Mesenchymal stem cell (in vitro differentiated cells and primary cell): ENCODE measurements at regions not wholly inside any gene's neighbourhood (a gene's known extent, or its start where the extent isn't known, plus 50 kb on each side); places are given as distances from the start of the nearest gene placed in this dataset.

ENCODE experiments used
- DNase-seq: peaks from one replicate; pipeline ENCODE4 v3.0.0-alpha.2; 2013
- H2AFZ ChIP-seq: one replicate; pipeline ENCODE4 v1.6.1; 2013; ENCODE audit warnings: low read depth, mild to moderate bottlenecking, control low read depth, inconsistent platforms, low read length, moderate library complexity
- H2AK5ac ChIP-seq: 2 replicates; pipeline ENCODE4 v1.6.1; 2013; ENCODE audit warnings: low read length, moderate library complexity, mild to moderate bottlenecking, inconsistent platforms; ENCODE audit not compliant: severe bottlenecking
- H2BK120ac ChIP-seq: one replicate; pipeline ENCODE4 v1.6.1; 2013; ENCODE audit warnings: low read depth, mild to moderate bottlenecking, inconsistent platforms, low read length, moderate library complexity
- H2BK12ac ChIP-seq, 2 experiments: one replicate each; pipeline ENCODE4 v1.6.1; 2013; ENCODE audit warnings: inconsistent platforms in 2 of 2, low read length in 2 of 2, mild to moderate bottlenecking in 2 of 2, moderate library complexity in 2 of 2, control low read depth in 1 of 2
- H2BK15ac ChIP-seq: one replicate; pipeline ENCODE4 v1.6.1; 2013; ENCODE audit warnings: mild to moderate bottlenecking, low read depth, inconsistent platforms; ENCODE audit not compliant: poor library complexity, severe bottlenecking
- H2BK5ac ChIP-seq: 2 replicates; pipeline ENCODE4 v1.6.1; 2013; ENCODE audit warnings: low read depth, mild to moderate bottlenecking, low read length, control low read depth, inconsistent platforms; ENCODE audit not compliant: poor library complexity, severe bottlenecking
- H3K14ac ChIP-seq, 2 experiments: one replicate each; pipeline ENCODE4 v1.6.1; 2013; ENCODE audit warnings: inconsistent platforms in 2 of 2, low read length in 2 of 2, control low read depth in 1 of 2, mild to moderate bottlenecking in 1 of 2, moderate library complexity in 1 of 2
- H3K18ac ChIP-seq, 2 experiments: one replicate each; pipeline ENCODE4 v1.6.1; 2013; ENCODE audit warnings: inconsistent platforms in 2 of 2, low read length in 2 of 2, control low read depth in 1 of 2, low read depth in 1 of 2, mild to moderate bottlenecking in 1 of 2
- H3K23ac ChIP-seq, 2 experiments: one replicate each; pipeline ENCODE4 v1.6.1; 2013; ENCODE audit warnings: inconsistent platforms in 2 of 2, low read length in 2 of 2, mild to moderate bottlenecking in 2 of 2, moderate library complexity in 2 of 2, control low read depth in 1 of 2
- H3K27ac ChIP-seq: 2 replicates; pipeline ENCODE4 v1.5.1; 2013; ENCODE audit warnings: mild to moderate bottlenecking, moderate library complexity, low read length, control low read depth, inconsistent platforms; ENCODE audit not compliant: poor library complexity, severe bottlenecking
- H3K27me3 ChIP-seq, 2 experiments: 2 replicates each; pipeline versions ENCODE4 v1.6.1 to v1.7.0; 2013; ENCODE audit warnings: low read length in 2 of 2, mild to moderate bottlenecking in 2 of 2, moderate library complexity in 2 of 2, control low read depth in 1 of 2, inconsistent platforms in 1 of 2; ENCODE audit not compliant: control insufficient read depth in 1 of 2, insufficient read depth in 1 of 2
- H3K36me3 ChIP-seq, 2 experiments: 2 replicates each; pipeline versions ENCODE4 v1.6.1 to v1.7.0; 2013; ENCODE audit warnings: low read length in 2 of 2, control low read depth in 1 of 2, inconsistent platforms in 1 of 2, low read depth in 1 of 2, mild to moderate bottlenecking in 1 of 2; ENCODE audit not compliant: insufficient read depth in 2 of 2, control insufficient read depth in 1 of 2
- H3K4ac ChIP-seq, 2 experiments: one replicate each; pipeline ENCODE4 v1.6.1; 2013; ENCODE audit warnings: inconsistent platforms in 2 of 2, low read length in 2 of 2, mild to moderate bottlenecking in 2 of 2, moderate library complexity in 2 of 2, control low read depth in 1 of 2, low read depth in 1 of 2
- H3K4me1 ChIP-seq: 2 replicates; pipeline ENCODE4 v1.6.1; 2013; ENCODE audit warnings: low read depth, low read length, control low read depth; ENCODE audit not compliant: control insufficient read depth, insufficient read depth
- H3K4me2 ChIP-seq: 2 replicates; pipeline ENCODE4 v1.6.1; 2013; ENCODE audit warnings: low read length, mild to moderate bottlenecking, inconsistent platforms; ENCODE audit not compliant: poor library complexity, severe bottlenecking
- H3K4me3 ChIP-seq, 2 experiments: 2 replicates each; pipeline versions ENCODE4 v1.5.1 to v1.7.0; 2013; ENCODE audit warnings: low read length in 2 of 2, mild to moderate bottlenecking in 2 of 2, control low read depth in 1 of 2, low read depth in 1 of 2; ENCODE audit not compliant: insufficient read depth in 1 of 2
- H3K79me1 ChIP-seq: replicated peaks from 2 replicates; pipeline ENCODE4 v1.6.1; 2013; ENCODE audit warnings: mild to moderate bottlenecking, control low read depth, low read length, inconsistent platforms; ENCODE audit not compliant: poor library complexity, severe bottlenecking
- H3K9ac ChIP-seq: 2 replicates; pipeline ENCODE4 v1.7.0; 2013; ENCODE audit warnings: mild to moderate bottlenecking, low read length, moderate library complexity
- H3K9me3 ChIP-seq: 2 replicates; pipeline ENCODE4 v1.7.0; 2013; ENCODE audit warnings: mild to moderate bottlenecking, low read length; ENCODE audit not compliant: control insufficient read depth
- H4K8ac ChIP-seq: one replicate; pipeline ENCODE4 v1.6.1; 2013; ENCODE audit warnings: inconsistent platforms, mild to moderate bottlenecking, low read length, moderate library complexity
- H4K91ac ChIP-seq: one replicate; pipeline ENCODE4 v1.6.1; 2013; ENCODE audit warnings: mild to moderate bottlenecking, low read length, inconsistent platforms
- WGBS: methylation state at CpG from one replicate; pipeline ENCODE4 v1.1.7; 2013; ENCODE audit warnings: mixed read lengths; 5-methylcytosine and 5-hydroxymethylcytosine counted together

DNA sequence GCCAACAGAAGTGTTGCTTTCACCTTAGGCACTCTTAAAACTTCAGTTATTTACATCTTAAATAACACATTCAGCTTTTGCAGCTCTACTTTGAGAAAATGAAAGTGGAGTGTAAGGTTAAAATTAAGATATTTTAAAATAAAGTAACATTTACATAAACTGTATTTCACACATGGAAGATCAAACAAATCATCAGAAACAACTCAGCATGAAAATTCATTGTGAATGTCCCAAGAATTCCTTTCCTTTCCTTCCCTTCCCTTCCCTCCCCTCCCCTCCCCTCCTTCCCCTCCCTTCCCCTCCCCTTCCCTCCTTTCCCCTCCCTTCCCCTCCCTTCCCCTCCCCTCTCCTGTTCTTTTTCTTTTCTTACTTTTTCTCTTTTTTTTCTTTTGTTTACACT, 238.0 kb upstream of the DOK6 start:
- Histone ChIP-seq H2BK15ac (no peak overlapping the region), H3K4me2 (no peak overlapping the region), H2BK12ac (no peak overlapping the region), H3K23ac (no peak overlapping the region), H2AK5ac (no peak overlapping the region), H3K4me1 (peaks cover 3% of the 10 kb centered on the region), H3K18ac (no peak overlapping the region), H3K9ac (no peak overlapping the region), H3K4ac (no peak overlapping the region), H3K27ac (no peak overlapping the region), H2BK5ac (no peak overlapping the region), H3K9me3 (no peaks in the 10 kb centered on the region), H3K79me1 (no peaks in the 10 kb centered on the region), H3K4me3 (no peak overlapping the region), H4K8ac (no peak overlapping the region), H3K14ac (no peak overlapping the region), H2AFZ (no peak overlapping the region), H4K91ac (no peak overlapping the region), H3K36me3 (no peaks in the 10 kb centered on the region), H3K27me3 (no peaks in the 10 kb centered on the region), H2BK120ac (no peak overlapping the region)
- DNase-seq = no peak

- H2AFZ ChIP-seq = no peak overlapping the region
- H3K18ac ChIP-seq = no peak overlapping the region
- no peaks in the 10 kb centered on the region for H3K9me3 ChIP-seq
- H3K4me3 ChIP-seq = no peak overlapping the region
- H2BK5ac ChIP-seq = no peak overlapping the region
- DNase-seq = no peak
- H3K14ac ChIP-seq = no peak overlapping the region
- H2BK15ac ChIP-seq = no peak overlapping the region
- no peaks in the 10 kb centered on the region for H3K79me1 ChIP-seq
- H2BK120ac ChIP-seq = no peak overlapping the region
- H3K9ac ChIP-seq = no peak overlapping the region
- H4K8ac ChIP-seq = no peak overlapping the region
- no peak overlapping the region for H3K4me2 ChIP-seq
- H3K27ac ChIP-seq = no peak overlapping the region
- H2AK5ac ChIP-seq = no peak overlapping the region
- H3K4me1 ChIP-seq = no peaks in the 10 kb centered on the region
- no peak overlapping the region for H2BK12ac ChIP-seq
- no peak overlapping the region for H4K91ac ChIP-seq
- no peaks in the 10 kb centered on the region for H3K36me3 ChIP-seq
- no peaks in the 10 kb centered on the region for H3K27me3 ChIP-seq
- H3K23ac ChIP-seq = no peak overlapping the region
- no peak overlapping the region for H3K4ac ChIP-seq
- 91% methylated on average over 2 of the region's 2 CpGs for whole genome bisulfite sequencing
Measured at GRCh38 chr18:69172046-69172445, 228.6 kb upstream of the DOK6 start.

GRCh38 chr18:69175681-69176080, 225.0 kb upstream of the DOK6 start:
- Histone ChIP-seq H3K9ac (no peak overlapping the region), H3K4me1 (no peaks in the 10 kb centered on the region), H2BK120ac (no peak overlapping the region), H4K91ac (no peak overlapping the region), H3K36me3 (no peaks in the 10 kb centered on the region), H2BK5ac (no peak overlapping the region), H2BK12ac (no peak overlapping the region), H3K4me3 (no peak overlapping the region), H3K27me3 (no peaks in the 10 kb centered on the region), H3K4me2 (no peak overlapping the region), H2BK15ac (no peak overlapping the region), H2AFZ (no peak overlapping the region), H3K27ac (no peak overlapping the region), H3K18ac (no peak overlapping the region), H3K23ac (no peak overlapping the region), H4K8ac (no peak overlapping the region), H3K79me1 (no peaks in the 10 kb centered on the region), H3K14ac (no peak overlapping the region), H3K9me3 (peaks cover 7% of the 10 kb centered on the region), H3K4ac (no peak overlapping the region), H2AK5ac (no peak overlapping the region)
- DNase-seq = no peak
- WGBS = 94% methylated on average over 2 of the region's 2 CpGs

DNA sequence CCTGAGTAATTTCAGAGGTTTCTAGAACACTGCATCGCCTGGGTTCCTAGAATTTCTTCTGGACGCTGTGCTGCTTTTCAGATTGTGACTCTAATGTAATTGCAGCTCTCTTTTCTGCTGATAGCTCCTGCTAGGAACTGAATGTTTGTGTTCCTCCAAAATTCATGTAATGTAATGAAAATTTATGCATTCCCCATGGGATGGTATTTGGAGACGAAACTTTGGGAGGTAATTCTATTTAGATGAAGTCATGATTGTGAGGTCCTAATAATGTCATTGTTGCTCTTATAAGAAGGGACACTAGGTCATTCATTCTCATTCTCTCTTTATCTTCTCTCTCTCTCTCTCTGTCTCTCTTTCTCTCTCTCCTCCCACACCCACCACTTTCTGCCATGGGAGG, 223.9 kb upstream of the DOK6 start:
- H3K27me3 ChIP-seq = no peaks in the 10 kb centered on the region
- H2BK5ac ChIP-seq = no peak overlapping the region
- H3K18ac ChIP-seq = no peak overlapping the region
- DNase-seq = no peak
- 95% methylated on average over 3 of the region's 3 CpGs for WGBS
- H4K8ac ChIP-seq = no peak overlapping the region
- no peak overlapping the region for H2AK5ac ChIP-seq
- H3K27ac ChIP-seq = no peak overlapping the region
- H3K14ac ChIP-seq = no peak overlapping the region
- H3K9me3 ChIP-seq = peaks cover 7% of the 10 kb centered on the region
- no peak overlapping the region for H2AFZ ChIP-seq
- H3K4ac ChIP-seq = no peak overlapping the region
- H3K9ac ChIP-seq = no peak overlapping the region
- H3K79me1 ChIP-seq = no peaks in the 10 kb centered on the region
- no peak overlapping the region for H2BK15ac ChIP-seq
- no peak overlapping the region for H3K4me3 ChIP-seq
- H2BK120ac ChIP-seq = no peak overlapping the region
- H4K91ac ChIP-seq = no peak overlapping the region
- H3K4me1 ChIP-seq = no peaks in the 10 kb centered on the region
- H3K4me2 ChIP-seq = no peak overlapping the region
- H3K23ac ChIP-seq = no peak overlapping the region
- H3K36me3 ChIP-seq = no peaks in the 10 kb centered on the region
- H2BK12ac ChIP-seq = no peak overlapping the region
